GM20431 (cell line): ENCODE measurements at regions not wholly inside any gene's neighbourhood (a gene's known extent, or its start where the extent isn't known, plus 50 kb on each side); places are given as distances from the start of the nearest gene placed in this dataset.

ENCODE experiments used
- in situ Hi-C: fragments of 300-500 bp; cut with MseI, MboI; formaldehyde crosslinking; loops from one replicate; pipeline ENCODE4 v1.15.0; 2020; ENCODE audit warnings: low sequenced_read_pairs; ENCODE audit not compliant: unreplicated experiment

- in situ Hi-C loops: no loop called here
Measured at GRCh38 chr10:4011136-4011812, 226.3 kb upstream of the KLF6 start.

GRCh38 chr10:4008676-4009382 lies 223.8 kb upstream of the KLF6 start:
- in situ Hi-C loops: no loop called here

- in situ Hi-C loops: no loop called here
Measured at GRCh38 chr10:4007771-4008170, 222.8 kb upstream of the KLF6 start.

DNA sequence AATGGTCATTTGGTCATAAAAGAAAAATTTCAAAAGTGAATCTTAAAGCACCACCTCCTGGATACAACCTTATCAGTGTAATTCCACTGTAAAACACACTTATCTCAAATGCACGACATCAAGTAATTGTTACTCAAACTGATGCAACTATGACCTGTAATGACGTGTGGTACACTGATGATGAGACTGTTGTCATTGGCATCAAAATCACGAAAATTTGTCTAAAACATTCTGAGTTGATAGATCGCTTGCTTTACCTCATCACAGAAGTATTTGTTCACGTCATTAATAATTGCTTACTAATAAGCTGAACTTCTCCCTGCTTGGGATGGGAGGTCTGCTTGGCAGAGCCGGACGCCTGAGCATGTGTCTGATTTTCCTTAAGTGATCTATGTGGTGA lies 221.8 kb upstream of the KLF6 start:
- in situ Hi-C loops: no loop called here

DNA sequence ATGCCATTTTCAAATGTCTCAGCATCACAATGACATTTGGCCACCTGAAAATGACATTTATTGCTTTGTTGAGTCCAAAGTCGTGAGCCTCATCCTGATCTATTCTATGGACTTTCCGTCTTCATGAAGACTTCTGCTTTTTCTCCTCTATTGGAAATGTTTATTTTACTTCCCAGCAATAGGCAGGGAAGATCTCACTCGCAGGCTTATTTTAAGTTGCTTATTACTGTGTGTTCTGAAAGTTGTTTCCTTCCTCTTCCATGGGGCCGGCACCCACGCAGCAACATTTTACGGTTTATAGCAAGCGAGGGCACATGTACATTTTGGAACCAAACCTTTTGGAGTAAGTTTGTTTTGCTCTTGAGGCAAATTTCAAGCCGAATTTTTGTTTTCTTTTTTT lies 221.0 kb upstream of the KLF6 start:
- in situ Hi-C loops: no loop called here

- in situ Hi-C loops: no loop called here
Measured at GRCh38 chr10:4004990-4005389, 220.0 kb upstream of the KLF6 start.

GRCh38 chr10:4004144-4004543 lies 219.1 kb upstream of the KLF6 start:
- in situ Hi-C loops: no loop called here

GRCh38 chr10:4003348-4003973 lies 218.5 kb upstream of the KLF6 start:
- in situ Hi-C loops: no loop called here

DNA sequence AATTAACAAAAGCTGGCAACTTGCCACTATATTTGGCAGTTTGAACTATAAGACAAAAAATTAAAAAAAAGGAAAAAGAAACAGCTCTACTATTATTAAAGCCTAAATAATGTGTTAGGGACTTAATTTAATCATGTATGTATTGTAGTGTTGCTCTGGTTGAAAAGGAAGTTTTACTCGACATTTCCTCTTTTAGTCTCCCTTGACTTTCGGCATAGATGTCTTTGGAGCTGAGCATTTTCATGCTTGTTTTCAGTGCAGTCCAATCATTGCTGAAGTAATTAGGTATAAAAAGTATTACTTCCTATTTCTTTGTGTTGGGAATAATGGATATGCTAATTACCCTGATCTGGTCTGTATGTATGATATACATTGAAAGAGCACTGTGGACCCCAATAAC lies 216.8 kb upstream of the KLF6 start:
- in situ Hi-C loops: no loop called here

DNA sequence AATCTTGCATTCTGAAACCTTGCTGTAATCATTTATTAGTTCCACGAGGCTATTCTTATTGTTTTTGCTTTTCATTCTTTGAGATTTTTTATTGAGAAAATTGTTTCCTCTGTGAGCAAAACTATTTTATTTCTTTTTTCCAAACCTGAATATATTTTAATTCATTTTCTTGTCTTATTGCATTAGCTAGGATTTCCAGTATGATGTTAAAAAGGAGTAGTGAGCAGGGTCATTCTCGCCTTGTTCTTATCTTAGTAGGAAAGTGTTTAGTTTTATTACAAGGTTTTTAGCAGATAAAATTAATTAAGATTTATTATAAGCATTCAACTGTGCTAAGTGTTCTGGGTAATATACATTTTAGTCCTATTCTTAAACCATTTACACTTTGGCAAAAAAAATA lies 214.6 kb upstream of the KLF6 start:
- in situ Hi-C loops: no loop called here

DNA sequence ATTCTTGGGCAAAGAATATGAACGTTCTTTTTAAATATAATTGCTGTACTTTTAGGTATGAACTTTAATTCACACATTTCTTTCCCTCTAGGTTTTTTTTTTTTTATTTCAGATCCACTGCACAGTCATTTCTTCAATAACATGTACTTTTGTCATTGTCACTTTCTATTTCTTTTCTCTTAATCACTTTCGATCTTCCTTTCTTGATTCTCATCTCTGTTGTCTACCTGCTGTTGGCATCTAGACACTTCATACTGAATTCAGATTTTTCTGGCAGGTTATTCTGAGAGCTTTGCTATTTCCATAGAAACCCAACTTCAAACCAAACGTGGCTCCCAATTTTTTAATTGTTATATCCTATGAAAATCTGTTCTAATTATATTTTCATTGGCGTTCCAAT lies 211.7 kb upstream of the KLF6 start:
- in situ Hi-C loops: no loop called here

GRCh38 chr10:3995302-3996210 lies 210.5 kb upstream of the KLF6 start:
- in situ Hi-C loops: no loop called here

DNA sequence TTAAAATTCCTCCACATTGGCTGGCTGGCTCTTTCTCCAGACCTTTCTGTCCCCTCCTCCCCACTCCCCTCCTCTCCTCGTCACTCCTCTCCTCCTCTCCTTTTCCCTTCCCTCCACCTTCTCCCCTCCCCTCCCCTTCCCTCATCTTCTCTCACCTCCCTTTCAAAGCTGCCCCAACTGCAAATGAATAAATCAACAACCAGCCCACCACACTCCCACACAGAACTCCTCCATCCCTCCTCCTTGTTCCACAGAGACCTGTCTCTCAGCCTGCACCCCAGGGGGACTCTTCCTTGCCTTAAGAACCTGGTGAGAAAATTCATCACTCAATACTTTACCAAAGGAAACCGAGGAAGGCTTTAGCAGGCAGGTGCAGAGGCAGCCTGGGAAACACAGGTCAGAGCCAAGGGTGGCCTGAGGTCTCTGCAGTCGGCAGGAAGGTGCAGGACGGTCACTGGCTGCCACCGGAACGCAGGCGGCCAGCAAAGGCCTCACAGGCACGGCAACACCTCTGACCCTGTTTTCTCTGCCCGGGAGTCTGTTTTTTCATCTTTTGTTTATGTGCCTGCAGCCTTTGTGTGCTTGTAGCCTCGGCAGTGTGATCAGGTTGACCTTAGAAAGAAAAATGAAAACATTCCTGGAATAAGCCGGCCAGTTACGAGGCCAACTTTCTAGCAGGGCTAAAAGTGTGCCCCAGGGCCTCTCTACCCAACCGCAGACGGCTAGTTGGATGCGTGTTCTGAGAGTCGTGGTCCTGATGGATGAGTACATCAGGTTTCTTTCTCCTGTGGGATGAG lies 207.6 kb upstream of the KLF6 start:
- in situ Hi-C loops: no loop called here

DNA sequence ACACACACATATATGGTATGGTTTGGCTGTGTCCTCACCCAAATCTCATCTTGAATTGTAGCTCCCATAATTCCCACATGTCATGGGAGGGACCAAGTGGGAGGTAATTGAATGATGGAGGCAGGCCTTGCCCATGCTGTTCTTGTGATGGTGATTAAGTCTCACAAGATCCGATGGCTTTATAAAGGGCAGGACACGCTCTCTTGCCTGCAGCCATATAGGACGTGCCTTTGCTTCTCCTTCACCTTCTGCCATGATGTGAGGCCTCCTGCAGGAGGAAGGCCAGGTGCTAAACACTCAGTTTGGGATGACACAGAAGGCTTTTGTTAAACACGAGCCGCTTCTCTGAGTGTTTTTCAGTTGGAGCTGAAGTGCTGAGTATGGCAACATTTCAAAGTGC lies 205.3 kb upstream of the KLF6 start:
- in situ Hi-C loops: no loop called here

GRCh38 chr10:3987143-3987974 lies 202.3 kb upstream of the KLF6 start:
- in situ Hi-C loops: no loop called here

GRCh38 chr10:3986493-3987142 lies 201.6 kb upstream of the KLF6 start:
- in situ Hi-C loops: no loop called here

- in situ Hi-C loops: no loop called here
Measured at GRCh38 chr10:3982746-3983442, 197.9 kb upstream of the KLF6 start.

DNA sequence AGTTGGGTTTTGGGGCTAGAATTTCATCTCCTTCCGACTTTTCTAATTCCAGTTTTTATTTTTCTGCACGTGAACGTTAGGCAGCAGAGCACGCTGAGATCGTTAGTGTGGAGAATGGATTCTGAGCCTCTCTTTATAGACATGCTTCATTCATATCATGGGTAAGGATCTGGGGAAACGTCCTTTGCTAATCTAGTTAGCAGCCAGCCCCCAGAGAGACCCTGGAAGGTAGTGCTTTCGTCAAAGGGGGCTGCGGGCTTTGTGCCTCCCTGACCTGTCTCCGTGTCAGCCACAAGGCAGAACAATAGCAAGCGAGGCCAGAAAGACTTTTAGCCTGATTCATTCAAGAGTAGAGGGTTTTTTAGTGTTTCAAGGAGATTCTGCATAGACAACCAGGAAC lies 196.3 kb upstream of the KLF6 start:
- in situ Hi-C loops: no loop called here
